ENCODE measurements at regions not wholly inside any gene's neighbourhood (a gene's known extent, or its start where the extent isn't known, plus 50 kb on each side); places are given as distances from the start of the nearest gene placed in this dataset.

DNA sequence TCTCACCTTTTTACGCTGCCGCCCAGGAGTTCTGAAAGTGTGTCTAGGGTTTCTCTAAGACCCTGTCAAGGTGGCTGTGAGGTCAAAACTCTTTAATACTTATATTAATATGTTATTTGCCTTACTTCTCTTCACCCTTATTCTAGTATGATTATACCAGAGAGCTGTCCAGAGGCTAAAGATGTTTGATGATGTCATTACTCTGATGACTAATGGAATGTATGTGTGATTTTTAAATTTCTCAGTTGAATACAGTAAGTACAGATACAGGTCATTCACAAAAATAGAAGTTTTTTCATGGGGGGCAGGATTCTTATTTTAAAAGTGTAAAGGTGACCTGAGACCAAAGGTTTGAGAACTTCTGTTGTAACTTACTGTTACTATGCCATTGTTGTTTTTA is 150.6 kb upstream of the FOXP2 start:
- ChIA-PET RAD21 (ENCODE audit: low non-redundant PET in 1 of 2, low total read pairs in 2 of 2, uncharacterized antibody in 2 of 2, unreplicated experiment in 2 of 2) (no interaction called here), CTCF (no interaction called here), POLR2A (interaction anchor here (0.6 kb wide), 1 partner anchor 20 kb away, joined by 3 read pairs; no protein-coding TSS in a partner anchor)
- Histone ChIP-seq H3K4me1 (ENCODE audit: control insufficient read depth in 1 of 2, insufficient read depth in 2 of 2, low read length in 2 of 2) (no peaks in the 10 kb centered on the region), H3K79me2 (ENCODE audit: insufficient read depth, low read length) (no peaks in the 10 kb centered on the region), H3K36me3 (ENCODE audit: control insufficient read depth in 1 of 2, insufficient read depth in 2 of 2, low read length in 2 of 2) (no peaks in the 10 kb centered on the region), H3K9me3 (ENCODE audit: control insufficient read depth in 1 of 2, insufficient read depth in 1 of 2, low read depth in 1 of 2, low read length in 2 of 2) (no peaks in the 10 kb centered on the region), H3K27ac (ENCODE audit: low read depth, low read length) (no peak overlapping the region), H3K4me3 (replicated peaks in 1 of 2; ENCODE audit: low read depth in 1 of 2, low read length in 2 of 2) (no peak overlapping the region), H3K27me3 (ENCODE audit: insufficient read depth, low read length) (no peaks in the 10 kb centered on the region), H3K4me2 (ENCODE audit: low read length) (no peak overlapping the region), H4K20me1 (ENCODE audit: insufficient read depth) (no peaks in the 10 kb centered on the region), H3K9me2 (ENCODE audit: insufficient read depth) (0 out of 2 replicates have a peak, but pooled peaks cover 2% of the 10 kb centered on the region), H3K9ac (ENCODE audit: low read length) (no peak overlapping the region), H2AFZ (ENCODE audit: low read depth, low read length, poor library complexity, severe bottlenecking) (no peak overlapping the region)
- ATAC-seq (no peak), DNase-seq (ENCODE audit: low read depth, low spot score) (no peak)
- TF ChIP-seq POLR2A (IDR thresholded peaks at IDR 0.05; ENCODE audit: borderline replicate concordance, extremely low read depth, insufficient read depth, insufficient read length) (no peak), EZH2 (IDR thresholded peaks at IDR 0.05) (no peak), SP1 (IDR thresholded peaks at IDR 0.05; ENCODE audit: low read depth) (no peak), CBX3 (IDR thresholded peaks at IDR 0.05; ENCODE audit: low read depth) (no peak), SIN3A (IDR thresholded peaks at IDR 0.05; ENCODE audit: low read depth) (no peak), ZNF274 (IDR thresholded peaks at IDR 0.05; ENCODE audit: low read depth, low read length) (no peak), SRF (IDR thresholded peaks at IDR 0.05; ENCODE audit: low read depth) (no peak), ATF3 (IDR thresholded peaks at IDR 0.05) (no peak), EZH2phosphoT487 (IDR thresholded peaks at IDR 0.05; ENCODE audit: borderline replicate concordance) (no peak), RAD21 (IDR thresholded peaks at IDR 0.05; ENCODE audit: low read depth) (no peak), REST (IDR thresholded peaks at IDR 0.05; ENCODE audit: low read depth) (no peak), YY1 (IDR thresholded peaks at IDR 0.05; ENCODE audit: extremely low read depth, insufficient replicate concordance, low read depth, low read length) (no peak), CEBPB (IDR thresholded peaks at IDR 0.05; ENCODE audit: low read depth) (no peak)
- TF ChIP-seq, protein P1, sequence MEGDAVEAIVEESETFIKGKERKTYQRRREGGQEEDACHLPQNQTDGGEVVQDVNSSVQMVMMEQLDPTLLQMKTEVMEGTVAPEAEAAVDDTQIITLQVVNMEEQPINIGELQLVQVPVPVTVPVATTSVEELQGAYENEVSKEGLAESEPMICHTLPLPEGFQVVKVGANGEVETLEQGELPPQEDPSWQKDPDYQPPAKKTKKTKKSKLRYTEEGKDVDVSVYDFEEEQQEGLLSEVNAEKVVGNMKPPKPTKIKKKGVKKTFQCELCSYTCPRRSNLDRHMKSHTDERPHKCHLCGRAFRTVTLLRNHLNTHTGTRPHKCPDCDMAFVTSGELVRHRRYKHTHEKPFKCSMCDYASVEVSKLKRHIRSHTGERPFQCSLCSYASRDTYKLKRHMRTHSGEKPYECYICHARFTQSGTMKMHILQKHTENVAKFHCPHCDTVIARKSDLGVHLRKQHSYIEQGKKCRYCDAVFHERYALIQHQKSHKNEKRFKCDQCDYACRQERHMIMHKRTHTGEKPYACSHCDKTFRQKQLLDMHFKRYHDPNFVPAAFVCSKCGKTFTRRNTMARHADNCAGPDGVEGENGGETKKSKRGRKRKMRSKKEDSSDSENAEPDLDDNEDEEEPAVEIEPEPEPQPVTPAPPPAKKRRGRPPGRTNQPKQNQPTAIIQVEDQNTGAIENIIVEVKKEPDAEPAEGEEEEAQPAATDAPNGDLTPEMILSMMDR (IDR thresholded peaks at IDR 0.05 in 2 of 3, conservative IDR thresholded peaks at IDR 0.05 in 1 of 3; ENCODE audit: borderline replicate concordance in 1 of 3, insufficient read depth in 1 of 3, low read depth in 2 of 3, low read length in 2 of 3) = no peak
- intact Hi-C loops (cut with micrococcal nuclease) = no loop called here
- BruUV-seq (replicated peaks) = no TSS peak

All from HCT116 (cell line).